ENCODE measurements at regions not wholly inside any gene's neighbourhood (a gene's known extent, or its start where the extent isn't known, plus 50 kb on each side); places are given as distances from the start of the nearest gene placed in this dataset.

GRCh38 chr5:54831233-54831632, 154.2 kb downstream of the ESM1 start:
- H3K4me3 ChIP-seq (ENCODE audit: low read depth, low read length): no peak overlapping the region
- no peak for TF ChIP-seq CTCF (IDR thresholded peaks at IDR 0.05; ENCODE audit: low read depth, low read length, missing control alignments)
- in situ Hi-C loops (cut with HindIII; ENCODE audit: low sequenced_read_pairs): no loop called here
- no peak for DNase-seq (ENCODE audit: low read depth)

GRCh38 chr5:54829676-54830535, 155.5 kb downstream of the ESM1 start:
- H3K4me3 ChIP-seq (ENCODE audit: low read depth, low read length): no peak overlapping the region
- no peak for TF ChIP-seq CTCF (IDR thresholded peaks at IDR 0.05; ENCODE audit: low read depth, low read length, missing control alignments)
- in situ Hi-C loops (cut with HindIII; ENCODE audit: low sequenced_read_pairs): no loop called here
- no peak for DNase-seq (ENCODE audit: low read depth)

- in situ Hi-C loops (cut with HindIII; ENCODE audit: low sequenced_read_pairs): no loop called here
Measured at GRCh38 chr5:54829102-54829501, 156.3 kb downstream of the ESM1 start.

GRCh38 chr5:54828151-54828550, 157.2 kb downstream of the ESM1 start:
- no peak for TF ChIP-seq CTCF (IDR thresholded peaks at IDR 0.05; ENCODE audit: low read depth, low read length, missing control alignments)
- in situ Hi-C loops (cut with HindIII; ENCODE audit: low sequenced_read_pairs): no loop called here

More at GRCh38 chr5:54829102-54829501, 156.3 kb downstream of the ESM1 start:
- no peak overlapping the region for H3K4me3 ChIP-seq (ENCODE audit: low read depth, low read length)
- DNase-seq (ENCODE audit: low read depth): no peak
- TF ChIP-seq CTCF (IDR thresholded peaks at IDR 0.05; ENCODE audit: low read depth, low read length, missing control alignments): no peak

GRCh38 chr5:54825005-54825404, 160.4 kb downstream of the ESM1 start:
- in situ Hi-C loops (cut with HindIII; ENCODE audit: low sequenced_read_pairs): no loop called here
- no peak for DNase-seq (ENCODE audit: low read depth)
- no peak for TF ChIP-seq CTCF (IDR thresholded peaks at IDR 0.05; ENCODE audit: low read depth, low read length, missing control alignments)
- no peak overlapping the region for H3K4me3 ChIP-seq (ENCODE audit: low read depth, low read length)

More at GRCh38 chr5:54828151-54828550, 157.2 kb downstream of the ESM1 start:
- DNase-seq (ENCODE audit: low read depth): no peak
- no peak overlapping the region for H3K4me3 ChIP-seq (ENCODE audit: low read depth, low read length)

- in situ Hi-C loops (cut with HindIII; ENCODE audit: low sequenced_read_pairs): no loop called here
- DNase-seq (ENCODE audit: low read depth): no peak
- H3K4me3 ChIP-seq (ENCODE audit: low read depth, low read length): no peak overlapping the region
- TF ChIP-seq CTCF (IDR thresholded peaks at IDR 0.05; ENCODE audit: low read depth, low read length, missing control alignments): no peak
Measured at GRCh38 chr5:54823006-54823405, 162.4 kb downstream of the ESM1 start.

Measured in astrocyte of the cerebellum (primary cell).